Ovary (tissue), 7 donors: ENCODE measurements at regions not wholly inside any gene's neighbourhood (a gene's known extent, or its start where the extent isn't known, plus 50 kb on each side); places are given as distances from the start of the nearest gene placed in this dataset.

Experiments
- DNase-seq, 5 donors: peaks; one replicate each; pipeline ENCODE4 v3.0.0-alpha.2; 2019 to 2020
- H3K27ac ChIP-seq, 2 donors: fragments of 200-600 bp; one replicate each; pipeline versions ENCODE4 v1.5.1 to v1.8.0; 2019 to 2022
- H3K27me3 ChIP-seq: fragments of 200-600 bp; one replicate; pipeline ENCODE4 v1.8.0; 2022
- H3K36me3 ChIP-seq: fragments of 200-600 bp; sonication (generic); one replicate; pipeline ENCODE4 v1.5.1; 2019
- H3K4me1 ChIP-seq: one replicate; pipeline ENCODE4 v1.8.1; 2013; ENCODE audit warnings: mild to moderate bottlenecking, moderate library complexity; ENCODE audit not compliant: insufficient read depth
- H3K4me3 ChIP-seq: fragments of 200-600 bp; sonication (generic); one replicate; pipeline ENCODE4 v1.5.1; 2017
- H3K9me3 ChIP-seq, 2 donors: fragments of 200-600 bp in 1 of 2; sonication (generic) in 1 of 2; one replicate each; pipeline versions ENCODE4 v1.5.1 to v1.8.1; 2013 to 2019; ENCODE audit warnings: mild to moderate bottlenecking in 1 of 2, moderate library complexity in 1 of 2
- EP300 ChIP-seq: sonication (generic); formaldehyde crosslinking; IDR thresholded peaks from one replicate; pipeline ENCODE4 v1.6.1; 2017; ENCODE audit warnings: antibody characterized with exemption
- POLR2A ChIP-seq: fragments of 450-650 bp; IDR thresholded peaks from one replicate; pipeline ENCODE4 v1.6.1; 2017; ENCODE audit warnings: antibody characterized with exemption, mild to moderate bottlenecking, moderate library complexity
- WGBS, 3 donors: extraction: QIAGEN DNeasy Blood & Tissue Kit in 1 of 3; methylation state at CpG; one replicate each; pipeline versions ENCODE4 v1.1.5 to v1.1.7; 2013 to 2017; 5-methylcytosine and 5-hydroxymethylcytosine counted together
- intact Hi-C, 4 donors: fragments of 100-400 bp; cut with DNase I; formaldehyde crosslinking; loops; one replicate each; pipeline versions ENCODE4 v1.11.0 to v1.15.1; 2022 to 2023
- TF ChIP-seq, protein P1 (sequence below), 3 donors: fragments of 450-650 bp in 2 of 3; fragments of 200-600 bp in 1 of 3; IDR thresholded peaks; one replicate each; pipeline versions ENCODE4 v1.5.1 to v1.8.0; 2016 to 2022; ENCODE audit warnings: antibody characterized with exemption in 3 of 3, mild to moderate bottlenecking in 1 of 3
- donor health status: DM: no; HTN: no; CAD: no; lungs with moderate emphysema.
- donor health status: DM: no; HTN: no; CAD: no.
- donor health status: Bipolar disorder and iron deficiency.
- donor health status: DM: no; HTN: no; CAD: no.
- donor health status: DM: yes; HTN: yes; CAD: no.

DNA sequence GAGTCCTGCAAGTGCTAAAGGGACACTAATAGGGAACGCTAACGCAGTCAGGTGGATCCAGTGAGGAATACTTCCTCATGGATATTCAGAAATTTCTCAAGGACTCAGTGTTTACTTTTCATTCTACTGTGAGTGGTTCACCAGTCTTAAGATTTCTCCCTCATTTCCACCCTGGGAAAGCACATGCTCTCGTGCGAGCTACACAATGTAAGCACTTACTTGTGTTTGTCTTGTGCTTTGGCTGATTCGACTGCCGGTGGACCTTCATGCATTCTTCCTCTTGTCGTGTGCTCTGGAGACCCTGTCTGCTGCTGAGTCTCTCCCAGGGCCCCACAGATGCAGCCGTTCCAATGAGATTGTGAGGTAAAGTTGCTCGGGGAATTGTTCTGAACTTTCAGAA is 180.1 kb downstream of the NUFIP1 start:
- H3K4me3 ChIP-seq: no peak overlapping the region
- intact Hi-C loops: no loop called here
- no peaks in the 10 kb centered on the region for H3K27me3 ChIP-seq
- 70 to 82% (median 79%) methylated on average over 9 of the region's 9 CpGs for WGBS, 3 donors
- no peak overlapping the region for H3K27ac ChIP-seq
- DNase-seq: no peak
- no peaks in the 10 kb centered on the region for H3K9me3 ChIP-seq
- TF ChIP-seq, protein P1, sequence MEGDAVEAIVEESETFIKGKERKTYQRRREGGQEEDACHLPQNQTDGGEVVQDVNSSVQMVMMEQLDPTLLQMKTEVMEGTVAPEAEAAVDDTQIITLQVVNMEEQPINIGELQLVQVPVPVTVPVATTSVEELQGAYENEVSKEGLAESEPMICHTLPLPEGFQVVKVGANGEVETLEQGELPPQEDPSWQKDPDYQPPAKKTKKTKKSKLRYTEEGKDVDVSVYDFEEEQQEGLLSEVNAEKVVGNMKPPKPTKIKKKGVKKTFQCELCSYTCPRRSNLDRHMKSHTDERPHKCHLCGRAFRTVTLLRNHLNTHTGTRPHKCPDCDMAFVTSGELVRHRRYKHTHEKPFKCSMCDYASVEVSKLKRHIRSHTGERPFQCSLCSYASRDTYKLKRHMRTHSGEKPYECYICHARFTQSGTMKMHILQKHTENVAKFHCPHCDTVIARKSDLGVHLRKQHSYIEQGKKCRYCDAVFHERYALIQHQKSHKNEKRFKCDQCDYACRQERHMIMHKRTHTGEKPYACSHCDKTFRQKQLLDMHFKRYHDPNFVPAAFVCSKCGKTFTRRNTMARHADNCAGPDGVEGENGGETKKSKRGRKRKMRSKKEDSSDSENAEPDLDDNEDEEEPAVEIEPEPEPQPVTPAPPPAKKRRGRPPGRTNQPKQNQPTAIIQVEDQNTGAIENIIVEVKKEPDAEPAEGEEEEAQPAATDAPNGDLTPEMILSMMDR (IDR thresholded peaks at IDR 0.05): no peak
- no peak for TF ChIP-seq POLR2A
- no peak for TF ChIP-seq EP300
- no peaks in the 10 kb centered on the region for H3K36me3 ChIP-seq
- peaks cover 13% of the 10 kb centered on the region for H3K4me1 ChIP-seq

DNA sequence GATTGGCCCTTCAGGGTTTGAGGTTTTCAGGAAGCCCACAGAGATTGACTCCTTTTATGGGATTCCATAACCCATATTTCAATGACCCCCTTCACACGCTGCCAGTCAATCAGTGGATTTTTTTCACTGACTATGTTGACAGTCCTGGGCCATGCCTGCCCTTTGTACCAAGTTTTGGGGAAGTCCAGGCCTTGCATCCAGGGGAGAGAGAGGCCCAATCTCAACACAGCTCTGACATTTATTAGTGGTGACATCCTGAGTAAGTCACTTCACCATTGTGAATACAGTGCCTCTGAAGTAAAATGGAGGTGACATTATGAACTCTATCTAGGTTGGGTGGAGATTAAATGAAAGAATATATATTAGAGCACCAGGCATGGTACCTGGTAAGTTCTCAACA is 181.1 kb downstream of the NUFIP1 start:
- Histone ChIP-seq H3K9me3 (no peaks in the 10 kb centered on the region), H3K27ac (no peak overlapping the region), H3K4me1 (peaks cover 9% of the 10 kb centered on the region), H3K36me3 (no peaks in the 10 kb centered on the region), H3K4me3 (no peak overlapping the region), H3K27me3 (no peaks in the 10 kb centered on the region)
- no peak for TF ChIP-seq EP300
- no peak for TF ChIP-seq POLR2A
- TF ChIP-seq, protein P1 (IDR thresholded peaks at IDR 0.05): no peak
- intact Hi-C loops: no loop called here
- 100% methylated on average over 1 of the region's 1 CpG for WGBS, 3 donors
- no peak for DNase-seq

DNA sequence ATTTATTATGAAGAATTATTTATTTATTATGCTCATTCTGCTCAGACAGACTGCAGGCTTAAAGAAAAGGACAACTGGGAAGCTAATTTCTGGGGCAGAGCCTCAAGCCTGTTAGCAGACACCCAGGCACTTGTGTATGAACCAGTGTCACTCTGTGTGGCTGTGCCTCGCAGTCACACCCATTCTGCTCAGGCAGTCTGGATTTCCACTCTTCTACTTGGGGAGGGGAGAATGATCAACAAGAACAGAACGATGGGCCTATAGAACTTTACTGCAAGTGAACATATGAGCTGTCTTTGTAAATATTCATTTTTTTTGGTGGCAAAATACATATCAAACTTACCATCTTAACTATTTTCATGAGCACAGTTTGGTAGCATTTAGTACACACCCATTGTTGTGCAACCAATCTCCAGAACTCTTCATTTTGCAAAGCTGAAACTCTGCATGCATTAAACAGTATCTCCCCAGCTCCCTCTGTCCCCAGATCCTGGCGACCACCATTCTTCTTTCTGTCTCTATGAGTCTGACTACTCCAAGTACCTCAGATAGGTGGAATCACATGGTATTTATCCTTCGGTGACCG is 181.7 kb downstream of the NUFIP1 start:
- TF ChIP-seq, protein P1 (IDR thresholded peaks at IDR 0.05): no peak
- no peak for TF ChIP-seq POLR2A
- no peak for TF ChIP-seq EP300
- 96 to 98% (median 97%) methylated on average over 5 of the region's 5 CpGs for WGBS, 3 donors
- H3K9me3 ChIP-seq: no peaks in the 10 kb centered on the region
- H3K27ac ChIP-seq: no peak overlapping the region
- no peaks in the 10 kb centered on the region for H3K27me3 ChIP-seq
- H3K4me1 ChIP-seq: peaks cover 9% of the 10 kb centered on the region
- H3K4me3 ChIP-seq: no peak overlapping the region
- no peaks in the 10 kb centered on the region for H3K36me3 ChIP-seq
- intact Hi-C loops: no loop called here
- no peak for DNase-seq

DNA sequence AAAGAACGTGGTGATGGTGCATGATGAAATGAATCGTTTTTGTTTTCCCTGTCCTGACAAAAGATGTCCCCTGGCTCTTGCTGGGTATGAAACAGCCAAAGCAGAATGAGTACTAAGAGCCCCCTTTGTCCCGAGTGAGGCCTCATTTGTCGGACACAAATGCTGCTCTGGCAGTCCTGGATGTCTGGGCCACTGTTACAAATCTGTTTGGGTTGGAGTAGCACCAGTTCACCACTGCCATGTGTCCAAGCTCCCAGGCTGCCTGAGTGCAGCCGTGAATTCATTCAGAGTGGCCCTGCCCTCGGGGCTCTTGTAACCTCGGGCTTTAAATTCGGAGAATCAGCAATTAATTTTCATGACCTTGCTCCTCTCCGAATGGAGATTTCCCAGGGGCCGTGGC is 182.4 kb downstream of the NUFIP1 start:
- intact Hi-C loops: no loop called here
- peaks cover 9% of the 10 kb centered on the region for H3K4me1 ChIP-seq
- WGBS, 3 donors: 91 to 93% (median 92%) methylated on average over 10 of the region's 10 CpGs
- H3K4me3 ChIP-seq: no peak overlapping the region
- no peaks in the 10 kb centered on the region for H3K27me3 ChIP-seq
- no peaks in the 10 kb centered on the region for H3K9me3 ChIP-seq
- TF ChIP-seq EP300: no peak
- TF ChIP-seq POLR2A: no peak
- TF ChIP-seq, protein P1 (IDR thresholded peaks at IDR 0.05): no peak
- DNase-seq: no peak
- H3K36me3 ChIP-seq: no peaks in the 10 kb centered on the region
- no peak overlapping the region for H3K27ac ChIP-seq
